GM23248 (cell line): ENCODE measurements at regions not wholly inside any gene's neighbourhood (a gene's known extent, or its start where the extent isn't known, plus 50 kb on each side); places are given as distances from the start of the nearest gene placed in this dataset.
"Not testable (repeated sequence)": the region's sequence is repeated elsewhere in the genome, so short reads cannot be mapped to it uniquely, and the experiment has no call there.

Source experiments
- DNase-seq: peaks from one replicate; pipeline ENCODE4 v3.0.0-alpha.2; 2015
- H2AFZ ChIP-seq: fragments of 200-600 bp; sonication (generic); 2 replicates; pipeline ENCODE4 v1.6.1; 2016; ENCODE audit warnings: antibody characterized with exemption
- H3F3A ChIP-seq: fragments of 200-600 bp; sonication (generic); 2 replicates; pipeline ENCODE4 v1.6.1; 2016; ENCODE audit warnings: mild to moderate bottlenecking, antibody characterized with exemption, mixed run types; ENCODE audit not compliant: insufficient read depth
- H3K27ac ChIP-seq: fragments of 200-600 bp; sonication (generic); 2 replicates; pipeline ENCODE4 v1.5.1; 2016; ENCODE audit warnings: mild to moderate bottlenecking
- H3K27me3 ChIP-seq: fragments of 200-600 bp; sonication (generic); replicated peaks from 2 replicates; pipeline ENCODE4 v1.6.1; 2016; ENCODE audit warnings: mild to moderate bottlenecking; ENCODE audit not compliant: insufficient read depth
- H3K36me3 ChIP-seq: fragments of 200-600 bp; sonication (generic); 2 replicates; pipeline ENCODE4 v1.6.1; 2016; ENCODE audit warnings: low read depth, mild to moderate bottlenecking
- H3K4me1 ChIP-seq: fragments of 200-600 bp; sonication (generic); 2 replicates; pipeline ENCODE4 v1.6.1; 2016; ENCODE audit warnings: mild to moderate bottlenecking; ENCODE audit not compliant: insufficient read depth
- H3K4me2 ChIP-seq: fragments of 200-600 bp; sonication (generic); one replicate; pipeline ENCODE4 v1.6.1; 2016; ENCODE audit warnings: mild to moderate bottlenecking; ENCODE audit not compliant: unreplicated experiment
- H3K4me3 ChIP-seq: fragments of 200-600 bp; sonication (generic); 2 replicates; pipeline ENCODE4 v1.5.1; 2016; ENCODE audit warnings: mild to moderate bottlenecking
- H3K79me2 ChIP-seq: fragments of 200-600 bp; sonication (generic); 2 replicates; pipeline ENCODE4 v1.6.1; 2016; ENCODE audit warnings: mild to moderate bottlenecking; ENCODE audit not compliant: insufficient read depth
- H3K9ac ChIP-seq: fragments of 200-600 bp; sonication (generic); 2 replicates; pipeline ENCODE4 v1.6.1; 2016; ENCODE audit warnings: mild to moderate bottlenecking
- H3K9me2 ChIP-seq: fragments of 200-600 bp; sonication (generic); 2 replicates; pipeline ENCODE4 v1.6.1; 2016; ENCODE audit warnings: mixed run types, mild to moderate bottlenecking, moderate library complexity; ENCODE audit not compliant: insufficient read depth
- H3K9me3 ChIP-seq: fragments of 200-600 bp; sonication (generic); one replicate; pipeline ENCODE4 v1.6.1; 2017; ENCODE audit warnings: low read depth
- H4K20me1 ChIP-seq: fragments of 200-600 bp; sonication (generic); 2 replicates; pipeline ENCODE4 v1.6.0; 2016; ENCODE audit not compliant: insufficient read depth
- EZH2 ChIP-seq: fragments of 200-600 bp; sonication (generic); IDR thresholded peaks from 2 replicates; pipeline ENCODE4 v1.6.1; 2018; ENCODE audit warnings: antibody characterized with exemption, mild to moderate bottlenecking; ENCODE audit not compliant: insufficient read depth, poor library complexity, severe bottlenecking
- EZH2phosphoT487 ChIP-seq: fragments of 200-600 bp; sonication (generic); IDR thresholded peaks from 2 replicates; pipeline ENCODE4 v1.6.1; 2018; ENCODE audit warnings: antibody characterized with exemption, moderate library complexity, mild to moderate bottlenecking, low read depth; ENCODE audit not compliant: insufficient read depth
- WGBS, 2 experiments: methylation state at CpG; one replicate each; pipeline ENCODE4 v1.1.6; 2015 to 2017; ENCODE audit warnings: low lambda C conversion rate in 2 of 2, low coverage in 1 of 2; ENCODE audit errors: missing lambda C conversion rate in 2 of 2; 5-methylcytosine and 5-hydroxymethylcytosine counted together
- in situ Hi-C: fragments of 300-500 bp; cut with MboI; formaldehyde crosslinking; loops from 2 replicates; pipeline ENCODE4 v1.15.0; 2020

- WGBS, 2 experiments, result 93 to 94% methylated on average over 3 of the region's 3 CpGs
- TF ChIP-seq EZH2 (no peak), EZH2phosphoT487 (no peak)
- in situ Hi-C loops, result no loop called here
- Histone ChIP-seq H3F3A (peaks cover 15% of the 10 kb centered on the region), H3K4me2 (no peak overlapping the region), H3K9me3 (no peaks in the 10 kb centered on the region), H3K9ac (no peak overlapping the region), H3K4me1 (peaks cover 23% of the 10 kb centered on the region), H3K9me2 (no peaks in the 10 kb centered on the region), H3K27ac (no peak overlapping the region), H3K4me3 (no peak overlapping the region), H4K20me1 (no peaks in the 10 kb centered on the region), H3K79me2 (no peaks in the 10 kb centered on the region), H3K36me3 (no peaks in the 10 kb centered on the region), H2AFZ (no peak overlapping the region), H3K27me3 (no peaks in the 10 kb centered on the region)
- no peak for DNase-seq
Observed at GRCh38 chr11:110856340-110856739, 144.1 kb upstream of the ARHGAP20 start.

GRCh38 chr11:110855191-110855590 lies 143.0 kb upstream of the ARHGAP20 start:
- Histone ChIP-seq H3K27me3 (no peaks in the 10 kb centered on the region), H3K4me1 (peaks cover 23% of the 10 kb centered on the region), H2AFZ (no peak overlapping the region), H4K20me1 (no peaks in the 10 kb centered on the region), H3K79me2 (no peaks in the 10 kb centered on the region), H3K27ac (no peak overlapping the region), H3F3A (peaks cover 15% of the 10 kb centered on the region), H3K36me3 (no peaks in the 10 kb centered on the region), H3K4me3 (no peak overlapping the region), H3K4me2 (no peak overlapping the region), H3K9ac (no peak overlapping the region), H3K9me2 (no peaks in the 10 kb centered on the region), H3K9me3 (no peaks in the 10 kb centered on the region)
- DNase-seq, result peak; percentile 14
- WGBS, 2 experiments, result 0 to 4% methylated on average over 1 of the region's 1 CpG
- no peak for TF ChIP-seq EZH2phosphoT487
- no peak for TF ChIP-seq EZH2
- in situ Hi-C loops, result no loop called here

DNA sequence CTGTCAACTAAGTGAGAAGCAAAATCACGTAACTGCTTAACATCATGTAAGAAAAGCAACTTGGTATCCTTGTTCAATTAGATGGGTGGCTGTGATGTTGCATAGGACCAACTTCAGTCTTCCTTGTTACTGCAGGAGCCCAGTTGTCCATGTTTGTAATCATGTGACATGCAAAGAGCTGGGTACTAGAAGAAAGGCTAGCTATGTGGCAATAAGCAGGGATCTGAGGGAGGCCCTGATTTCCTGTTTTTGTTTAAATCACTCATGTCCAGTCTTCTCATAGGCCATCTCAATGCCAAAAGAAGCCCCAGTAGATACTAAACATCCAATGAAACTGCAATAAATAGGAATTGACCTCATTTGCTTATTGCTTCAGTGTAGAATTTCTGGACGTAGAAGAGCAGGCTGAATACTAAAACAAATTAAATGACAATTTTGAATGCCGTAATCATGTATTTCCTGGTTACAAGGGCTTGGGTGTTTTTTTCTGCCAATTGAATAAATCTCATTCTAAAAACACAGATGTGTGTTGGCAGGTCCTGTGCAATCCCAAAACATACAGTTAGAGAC lies 140.8 kb upstream of the ARHGAP20 start:
- H3K9me2 ChIP-seq, result no peaks in the 10 kb centered on the region
- no peaks in the 10 kb centered on the region for H3K36me3 ChIP-seq
- TF ChIP-seq EZH2, result no peak
- H3K27ac ChIP-seq, result no peak overlapping the region
- H3K4me3 ChIP-seq, result no peak overlapping the region
- in situ Hi-C loops, result no loop called here
- H3K4me2 ChIP-seq, result no peak overlapping the region
- H3K79me2 ChIP-seq, result no peaks in the 10 kb centered on the region
- no peaks in the 10 kb centered on the region for H4K20me1 ChIP-seq
- DNase-seq, result no peak
- 82 to 83% methylated on average over 3 of the region's 3 CpGs for WGBS, 2 experiments
- H3K9me3 ChIP-seq, result no peaks in the 10 kb centered on the region
- no peak overlapping the region for H2AFZ ChIP-seq
- peaks cover 9% of the 10 kb centered on the region for H3F3A ChIP-seq
- peaks cover 15% of the 10 kb centered on the region for H3K4me1 ChIP-seq
- H3K27me3 ChIP-seq, result no peaks in the 10 kb centered on the region
- H3K9ac ChIP-seq, result no peak overlapping the region

GRCh38 chr11:110850846-110851245 lies 138.6 kb upstream of the ARHGAP20 start:
- Histone ChIP-seq H3K9me2 (no peaks in the 10 kb centered on the region), H3K27ac (no peak overlapping the region), H3K4me1 (no peaks in the 10 kb centered on the region), H3F3A (no peaks in the 10 kb centered on the region), H3K9ac (no peak overlapping the region), H3K4me3 (no peak overlapping the region), H4K20me1 (no peaks in the 10 kb centered on the region), H3K36me3 (no peaks in the 10 kb centered on the region), H3K4me2 (no peak overlapping the region), H2AFZ (no peak overlapping the region), H3K9me3 (no peaks in the 10 kb centered on the region), H3K27me3 (no peaks in the 10 kb centered on the region), H3K79me2 (no peaks in the 10 kb centered on the region)
- no peak for DNase-seq
- TF ChIP-seq EZH2phosphoT487, result no peak
- 76 to 82% methylated on average over 3 of the region's 3 CpGs for WGBS, 2 experiments
- in situ Hi-C loops, result no loop called here

DNA sequence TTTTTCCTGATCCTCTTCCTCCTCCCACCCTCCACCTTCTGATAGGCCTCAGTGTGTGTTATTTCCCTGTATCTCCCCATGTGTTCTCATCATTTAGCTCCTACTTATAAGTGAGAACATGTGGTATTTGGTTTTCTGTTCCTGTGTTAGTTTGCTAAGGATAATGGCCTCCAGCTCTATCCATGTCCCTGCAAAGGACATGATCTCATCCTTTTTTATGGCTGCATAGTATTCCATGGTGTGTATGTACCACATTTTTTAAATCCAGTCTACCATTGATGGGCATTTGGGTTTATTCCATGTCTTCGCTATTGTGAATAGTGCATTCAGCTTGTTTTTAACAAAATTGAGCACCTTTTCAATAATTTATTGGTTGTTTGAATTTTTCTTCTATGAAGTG lies 130.8 kb upstream of the ARHGAP20 start:
- H3K79me2 ChIP-seq, DNase-seq, H3K9me3 ChIP-seq, H3K27me3 ChIP-seq, in situ Hi-C loops, H3K27ac ChIP-seq, H4K20me1 ChIP-seq, H2AFZ ChIP-seq, H3K4me1 ChIP-seq, H3K36me3 ChIP-seq, H3F3A ChIP-seq, H3K4me2 ChIP-seq, H3K9ac ChIP-seq, H3K9me2 ChIP-seq, H3K4me3 ChIP-seq: not testable (repeated sequence)
- WGBS, 2 experiments, result 57 to 79% methylated on average over 1 of the region's 1 CpG
